Endothelial cell of umbilical vein (primary cell): ENCODE measurements at regions not wholly inside any gene's neighbourhood (a gene's known extent, or its start where the extent isn't known, plus 50 kb on each side); places are given as distances from the start of the nearest gene placed in this dataset.

ENCODE experiments used
- BruUV-seq: library from RNA; stranded (reverse); fragments of 400-500 nt; replicated peaks from 2 replicates; lab custom pipeline; 2021; lab: Mats Ljungman, UMichigan
- CTCF ChIA-PET: fragments of 300-600, 350-600 bp; sonication (Branson Sonifier 250); formaldehyde crosslinking; loops from one replicate; lab custom pipeline; 2021; ENCODE audit warnings: antibody characterized with exemption, inconsistent platforms; lab: Charles Lee
- POLR2A ChIA-PET: fragments of 300-600, 350-600 bp; sonication (Branson Sonifier 250); formaldehyde crosslinking; loops from one replicate; lab custom pipeline; 2021; ENCODE audit warnings: antibody characterized with exemption, inconsistent platforms; lab: Charles Lee
- DNase-seq: peaks from one replicate; pipeline ENCODE4 v3.0.0-alpha.2; 2011; ENCODE audit warnings: low read depth, low spot score
- FAIRE-seq: peaks from 2 replicates; lab custom pipeline; 2011; peaks lifted over from hg19 to GRCh38; lab: Jason Lieb, UNC
- H2AFZ ChIP-seq: 2 replicates; pipeline ENCODE4 v1.6.0; 2012; ENCODE audit warnings: low read depth, low read length, control low read depth, inconsistent platforms
- H3K27ac ChIP-seq: 2 replicates; pipeline ENCODE4 v1.5.1; 2011; ENCODE audit warnings: low read depth, mild to moderate bottlenecking, control low read depth, low read length, moderate library complexity; ENCODE audit not compliant: insufficient read depth
- H3K27me3 ChIP-seq, 2 experiments: 2 replicates each; pipeline versions ENCODE4 v1.6.0 to v1.6.1; 2011; ENCODE audit warnings: low read length in 2 of 2, mixed read lengths in 1 of 2; ENCODE audit not compliant: control insufficient read depth in 2 of 2, insufficient read depth in 2 of 2
- H3K36me3 ChIP-seq, 2 experiments: 2 replicates in 1 of 2; 3 replicates in 1 of 2; pipeline ENCODE4 v1.5.1; 2011; ENCODE audit warnings: low read length in 2 of 2, mild to moderate bottlenecking in 1 of 2, moderate library complexity in 1 of 2; ENCODE audit not compliant: control insufficient read depth in 2 of 2, insufficient read depth in 2 of 2; ENCODE audit errors: extremely low read depth in 1 of 2
- H3K4me1 ChIP-seq: 3 replicates; pipeline ENCODE4 v1.5.1; 2011; ENCODE audit warnings: mild to moderate bottlenecking, low read length; ENCODE audit not compliant: control insufficient read depth, insufficient read depth; ENCODE audit errors: extremely low read depth
- H3K4me2 ChIP-seq: 2 replicates; pipeline ENCODE4 v1.6.1; 2011; ENCODE audit warnings: low read length, control low read depth, mixed read lengths; ENCODE audit not compliant: insufficient read depth
- H3K4me3 ChIP-seq, 3 experiments: fragments of 200-600 bp in 1 of 3; sonication (generic), shearing (Covaris generic) in 1 of 3; replicated peaks in 1 of 3; 2 replicates each; pipeline ENCODE4 v1.5.1; 2011 to 2016; ENCODE audit warnings: control low read depth in 3 of 3, low read length in 3 of 3, mild to moderate bottlenecking in 2 of 3, inconsistent platforms in 1 of 3, low read depth in 1 of 3, moderate library complexity in 1 of 3; ENCODE audit not compliant: insufficient read depth in 1 of 3
- H3K79me2 ChIP-seq: 2 replicates; pipeline ENCODE4 v1.6.0; 2012; ENCODE audit warnings: low read length, inconsistent platforms; ENCODE audit not compliant: control insufficient read depth, insufficient read depth
- H3K9ac ChIP-seq: replicated peaks from 2 replicates; pipeline ENCODE3; 2011; ENCODE audit warnings: low read length, control low read depth; ENCODE audit not compliant: insufficient read depth; ENCODE audit errors: extremely low read depth
- H3K9me1 ChIP-seq: replicated peaks from 3 replicates; pipeline ENCODE4 v1.6.0; 2011; ENCODE audit warnings: mild to moderate bottlenecking, low read length; ENCODE audit not compliant: control insufficient read depth, insufficient read depth; ENCODE audit errors: extremely low read depth
- H3K9me3 ChIP-seq: replicated peaks from 2 replicates; pipeline ENCODE4 v1.5.1; 2012; ENCODE audit warnings: low read length, inconsistent platforms; ENCODE audit not compliant: control insufficient read depth, insufficient read depth
- H4K20me1 ChIP-seq: replicated peaks from 2 replicates; pipeline ENCODE3; 2011; ENCODE audit warnings: mild to moderate bottlenecking, low read length; ENCODE audit not compliant: control insufficient read depth, insufficient read depth; ENCODE audit errors: extremely low read depth
- CTCF ChIP-seq, 2 donors: IDR thresholded peaks; 1 replicate in 1 of 2; 2 replicates in 1 of 2; pipeline ENCODE4 v1.5.1; 2011; ENCODE audit warnings: low read length in 2 of 2, mild to moderate bottlenecking in 2 of 2, moderate library complexity in 2 of 2, control low read depth in 1 of 2, inconsistent platforms in 1 of 2, low read depth in 1 of 2; ENCODE audit not compliant: insufficient read depth in 1 of 2; ENCODE audit errors: extremely low read depth in 1 of 2
- EZH2 ChIP-seq: IDR thresholded peaks from 2 replicates; pipeline ENCODE4 v1.6.1; 2012; ENCODE audit warnings: borderline replicate concordance, low read depth, mild to moderate bottlenecking, moderate library complexity, low read length, inconsistent platforms; ENCODE audit not compliant: severe bottlenecking
- FOS ChIP-seq: IDR thresholded peaks from 2 replicates; pipeline ENCODE4 v1.6.1; 2011; ENCODE audit warnings: mild to moderate bottlenecking, low read length, moderate library complexity, borderline replicate concordance; ENCODE audit not compliant: insufficient read depth
- GATA2 ChIP-seq: IDR thresholded peaks from 2 replicates; pipeline ENCODE4 v1.7.0; 2011; ENCODE audit warnings: low read depth, mild to moderate bottlenecking, moderate library complexity, mixed read lengths, low read length; ENCODE audit not compliant: insufficient read length, insufficient read depth
- JUN ChIP-seq: IDR thresholded peaks from 2 replicates; pipeline ENCODE4 v1.6.1; 2011; ENCODE audit warnings: borderline replicate concordance, low read depth; ENCODE audit not compliant: insufficient read length, insufficient read depth
- MAX ChIP-seq: IDR thresholded peaks from 2 replicates; pipeline ENCODE4 v1.6.1; 2011; ENCODE audit not compliant: insufficient read depth, insufficient read length
- MYC ChIP-seq: IDR thresholded peaks from one replicate; pipeline ENCODE4 v1.6.1; 2011; ENCODE audit warnings: mild to moderate bottlenecking, low read depth, low read length
- POLR2A ChIP-seq: IDR thresholded peaks from 2 replicates; pipeline ENCODE4 v1.6.1; 2012; ENCODE audit warnings: low read depth, mild to moderate bottlenecking, control low read depth, low read length
- POLR2AphosphoS5 ChIP-seq: IDR thresholded peaks from 2 replicates; pipeline ENCODE4 v1.6.1; 2012; ENCODE audit warnings: low read depth, mild to moderate bottlenecking, control low read depth, low read length, moderate library complexity; ENCODE audit not compliant: insufficient read depth
- dilution Hi-C: fragments of 300-500 bp; cut with MboI; formaldehyde crosslinking; loops from one replicate; pipeline ENCODE4 v1.15.0; 2019; ENCODE audit warnings: low sequenced_read_pairs; ENCODE audit not compliant: extremely low pct_ligation_motif_present
- intact Hi-C: fragments of 100-400 bp; cut with micrococcal nuclease; formaldehyde crosslinking; loops from one replicate; pipeline ENCODE4 v1.10.0; 2022

- POLR2A ChIA-PET: no interaction called here
- intact Hi-C loops (no loop called here), dilution Hi-C loops (no loop called here)
- Histone ChIP-seq H3K9me1 (no peaks in the 10 kb centered on the region), H3K79me2 (no peaks in the 10 kb centered on the region), H3K9me3 (no peaks in the 10 kb centered on the region), H3K9ac (no peak overlapping the region), H4K20me1 (no peaks in the 10 kb centered on the region), H3K4me1 (no peaks in the 10 kb centered on the region), H3K4me3 (no peak overlapping the region), H3K27me3 (no peaks in the 10 kb centered on the region), H2AFZ (no peak overlapping the region), H3K4me2 (no peak overlapping the region), H3K36me3 (no peaks in the 10 kb centered on the region), H3K27ac (no peak overlapping the region)
- TF ChIP-seq GATA2: no peak
- TF ChIP-seq CTCF (IDR thresholded peaks at IDR 0.05; ENCODE audit: extremely low read depth in 1 of 2, insufficient read depth in 1 of 2, low read depth in 1 of 2, low read length in 2 of 2): no peak
- no peak for TF ChIP-seq MYC
- no peak for TF ChIP-seq JUN
- no peak for TF ChIP-seq FOS
- no peak for TF ChIP-seq POLR2AphosphoS5
- TF ChIP-seq EZH2: no peak
- TF ChIP-seq POLR2A: no peak
- TF ChIP-seq MAX: no peak
- CTCF ChIA-PET: no interaction called here
- DNase-seq: no peak
- BruUV-seq: no TSS peak
- FAIRE-seq: no peak
Measured at GRCh38 chr6:82775981-82776380, 289.7 kb downstream of the UBE3D start.
